ENCODE measurements at regions not wholly inside any gene's neighbourhood (a gene's known extent, or its start where the extent isn't known, plus 50 kb on each side); places are given as distances from the start of the nearest gene placed in this dataset.

DNA sequence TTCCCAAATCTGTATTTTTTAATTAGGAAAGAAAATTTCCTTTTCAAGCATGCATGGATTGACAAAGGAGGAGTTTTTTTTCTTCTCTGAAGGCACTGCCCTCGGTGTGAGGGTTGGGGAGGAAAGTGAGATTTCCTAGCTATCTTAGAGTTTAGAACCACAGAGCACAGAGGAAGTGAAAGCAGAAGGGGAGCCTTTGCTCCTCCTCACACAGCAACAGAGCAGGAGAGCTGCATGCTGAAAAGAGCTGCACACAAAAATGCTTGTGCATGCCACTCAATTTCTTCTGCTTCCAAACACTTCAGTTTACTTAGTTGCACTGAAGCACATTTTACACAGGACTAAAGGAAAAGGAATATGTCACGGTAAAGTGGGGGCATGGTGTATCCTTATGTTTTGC is 308.1 kb downstream of the GPATCH2 start:
- TF ChIP-seq, protein P1, sequence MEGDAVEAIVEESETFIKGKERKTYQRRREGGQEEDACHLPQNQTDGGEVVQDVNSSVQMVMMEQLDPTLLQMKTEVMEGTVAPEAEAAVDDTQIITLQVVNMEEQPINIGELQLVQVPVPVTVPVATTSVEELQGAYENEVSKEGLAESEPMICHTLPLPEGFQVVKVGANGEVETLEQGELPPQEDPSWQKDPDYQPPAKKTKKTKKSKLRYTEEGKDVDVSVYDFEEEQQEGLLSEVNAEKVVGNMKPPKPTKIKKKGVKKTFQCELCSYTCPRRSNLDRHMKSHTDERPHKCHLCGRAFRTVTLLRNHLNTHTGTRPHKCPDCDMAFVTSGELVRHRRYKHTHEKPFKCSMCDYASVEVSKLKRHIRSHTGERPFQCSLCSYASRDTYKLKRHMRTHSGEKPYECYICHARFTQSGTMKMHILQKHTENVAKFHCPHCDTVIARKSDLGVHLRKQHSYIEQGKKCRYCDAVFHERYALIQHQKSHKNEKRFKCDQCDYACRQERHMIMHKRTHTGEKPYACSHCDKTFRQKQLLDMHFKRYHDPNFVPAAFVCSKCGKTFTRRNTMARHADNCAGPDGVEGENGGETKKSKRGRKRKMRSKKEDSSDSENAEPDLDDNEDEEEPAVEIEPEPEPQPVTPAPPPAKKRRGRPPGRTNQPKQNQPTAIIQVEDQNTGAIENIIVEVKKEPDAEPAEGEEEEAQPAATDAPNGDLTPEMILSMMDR (IDR thresholded peaks at IDR 0.05): no peak
- TF ChIP-seq POLR2A (IDR thresholded peaks at IDR 0.05): no peak
